ENCODE measurements at regions not wholly inside any gene's neighbourhood (a gene's known extent, or its start where the extent isn't known, plus 50 kb on each side); places are given as distances from the start of the nearest gene placed in this dataset.

DNA sequence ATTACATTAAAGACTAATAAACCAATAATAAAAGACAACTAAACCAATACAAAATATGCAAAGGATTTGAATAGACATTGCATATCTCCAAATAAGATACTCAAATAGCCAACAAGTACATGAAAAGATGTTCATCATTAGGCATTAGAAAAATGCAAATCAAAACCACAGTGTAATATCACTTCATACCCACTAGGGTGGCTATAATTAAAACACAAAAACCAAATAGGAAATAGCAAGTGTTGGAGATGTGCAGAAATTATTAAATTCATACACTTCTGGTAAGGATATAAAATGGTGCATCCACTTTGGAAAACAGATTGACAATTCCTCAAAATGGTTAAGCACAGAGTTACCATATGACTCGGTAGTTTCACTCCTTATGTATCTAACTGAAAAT is 860.8 kb upstream of the DIAPH2 start:
- H4K8ac ChIP-seq (ENCODE audit: low read length), result no peak overlapping the region
- H3K9ac ChIP-seq (ENCODE audit: low read length), result no peak overlapping the region
- H3K27ac ChIP-seq (ENCODE audit: low read length, poor library complexity, severe bottlenecking), result no peak overlapping the region
- no peak overlapping the region for H2AFZ ChIP-seq (ENCODE audit: low read depth, low read length)
- no peak overlapping the region for H3K18ac ChIP-seq (ENCODE audit: low read depth in 1 of 2, low read length in 2 of 2)
- no peaks in the 10 kb centered on the region for H3K4me1 ChIP-seq (ENCODE audit: control insufficient read depth, insufficient read depth, low read depth, low read length)
- no peak overlapping the region for H3K14ac ChIP-seq (ENCODE audit: low read length in 2 of 2)
- no peak overlapping the region for H2BK15ac ChIP-seq (ENCODE audit: low read depth, poor library complexity, severe bottlenecking)
- no peak for DNase-seq
- no peaks in the 10 kb centered on the region for H3K9me3 ChIP-seq (ENCODE audit: control insufficient read depth, low read length)
- no peak overlapping the region for H2BK5ac ChIP-seq (ENCODE audit: low read depth, low read length, poor library complexity, severe bottlenecking)
- peaks cover 0 to 3% of the 10 kb centered on the region in 2 experiments for H3K27me3 ChIP-seq (ENCODE audit: control insufficient read depth in 1 of 2, insufficient read depth in 1 of 2, low read length in 2 of 2)
- H4K91ac ChIP-seq (ENCODE audit: low read length), result no peak overlapping the region
- H2AK5ac ChIP-seq (ENCODE audit: low read length, severe bottlenecking), result no peak overlapping the region
- H3K4ac ChIP-seq (ENCODE audit: low read depth in 1 of 2, low read length in 2 of 2), result no peak overlapping the region
- H3K79me1 ChIP-seq (replicated peaks; ENCODE audit: low read length, poor library complexity, severe bottlenecking), result no peaks in the 10 kb centered on the region
- H2BK120ac ChIP-seq (ENCODE audit: low read depth, low read length), result no peak overlapping the region
- no peak overlapping the region for H3K23ac ChIP-seq (ENCODE audit: low read length in 2 of 2)
- WGBS, result no CpG with 5 or more reads among the region's 1 CpG
- no peak overlapping the region for H2BK12ac ChIP-seq (ENCODE audit: low read length in 2 of 2)
- no peak overlapping the region for H3K4me3 ChIP-seq (ENCODE audit: insufficient read depth in 1 of 2, low read depth in 1 of 2, low read length in 2 of 2)
- no peaks in the 10 kb centered on the region for H3K36me3 ChIP-seq (ENCODE audit: control insufficient read depth in 1 of 2, insufficient read depth in 2 of 2, low read depth in 1 of 2, low read length in 2 of 2)
- no peak overlapping the region for H3K4me2 ChIP-seq (ENCODE audit: low read length, poor library complexity, severe bottlenecking)

DNA sequence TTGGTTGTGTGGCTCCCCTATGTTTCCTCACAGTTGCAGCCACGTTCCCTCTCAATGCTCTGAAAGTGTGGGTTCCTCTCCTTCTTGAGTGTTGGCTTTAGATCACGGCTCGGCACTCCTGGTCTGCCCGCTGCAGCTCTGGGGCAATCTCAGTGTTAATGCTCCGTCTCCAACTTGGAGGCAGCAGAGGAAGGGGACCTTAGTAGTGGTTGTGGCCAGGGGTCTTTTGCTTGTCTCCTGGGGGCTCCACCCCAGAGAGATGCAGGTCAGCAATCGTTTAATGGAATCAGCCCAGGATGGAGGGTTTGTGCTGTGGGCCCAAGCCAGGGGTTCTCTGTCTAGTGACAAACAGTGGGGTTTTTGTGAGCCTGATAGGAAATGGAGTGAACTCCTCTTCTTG is 849.4 kb upstream of the DIAPH2 start:
- no peaks in the 10 kb centered on the region for H3K79me1 ChIP-seq (replicated peaks; ENCODE audit: low read length, poor library complexity, severe bottlenecking)
- no peak overlapping the region for H3K27ac ChIP-seq (ENCODE audit: low read length, poor library complexity, severe bottlenecking)
- H2AFZ ChIP-seq (ENCODE audit: low read depth, low read length), result no peak overlapping the region
- no peak overlapping the region for H2BK15ac ChIP-seq (ENCODE audit: low read depth, poor library complexity, severe bottlenecking)
- H3K23ac ChIP-seq (ENCODE audit: low read length in 2 of 2), result no peak overlapping the region
- no peak overlapping the region for H4K8ac ChIP-seq (ENCODE audit: low read length)
- no peak overlapping the region for H3K18ac ChIP-seq (ENCODE audit: low read depth in 1 of 2, low read length in 2 of 2)
- H2BK5ac ChIP-seq (ENCODE audit: low read depth, low read length, poor library complexity, severe bottlenecking), result no peak overlapping the region
- no peak for DNase-seq
- H3K4ac ChIP-seq (ENCODE audit: low read depth in 1 of 2, low read length in 2 of 2), result no peak overlapping the region
- no peak overlapping the region for H3K4me3 ChIP-seq (ENCODE audit: insufficient read depth in 1 of 2, low read depth in 1 of 2, low read length in 2 of 2)
- H3K9ac ChIP-seq (ENCODE audit: low read length), result no peak overlapping the region
- H3K36me3 ChIP-seq (ENCODE audit: control insufficient read depth in 1 of 2, insufficient read depth in 2 of 2, low read depth in 1 of 2, low read length in 2 of 2), result no peaks in the 10 kb centered on the region
- H3K4me1 ChIP-seq (ENCODE audit: control insufficient read depth, insufficient read depth, low read depth, low read length), result no peaks in the 10 kb centered on the region
- no peak overlapping the region for H3K14ac ChIP-seq (ENCODE audit: low read length in 2 of 2)
- H3K27me3 ChIP-seq (ENCODE audit: control insufficient read depth in 1 of 2, insufficient read depth in 1 of 2, low read length in 2 of 2), result peaks cover 0 to 9% of the 10 kb centered on the region in 2 experiments
- no peak overlapping the region for H4K91ac ChIP-seq (ENCODE audit: low read length)
- H2BK120ac ChIP-seq (ENCODE audit: low read depth, low read length), result no peak overlapping the region
- no peaks in the 10 kb centered on the region for H3K9me3 ChIP-seq (ENCODE audit: control insufficient read depth, low read length)
- no peak overlapping the region for H3K4me2 ChIP-seq (ENCODE audit: low read length, poor library complexity, severe bottlenecking)
- H2BK12ac ChIP-seq (ENCODE audit: low read length in 2 of 2), result no peak overlapping the region
- H2AK5ac ChIP-seq (ENCODE audit: low read length, severe bottlenecking), result no peak overlapping the region
- 90% methylated on average over 6 of the region's 6 CpGs for WGBS

DNA sequence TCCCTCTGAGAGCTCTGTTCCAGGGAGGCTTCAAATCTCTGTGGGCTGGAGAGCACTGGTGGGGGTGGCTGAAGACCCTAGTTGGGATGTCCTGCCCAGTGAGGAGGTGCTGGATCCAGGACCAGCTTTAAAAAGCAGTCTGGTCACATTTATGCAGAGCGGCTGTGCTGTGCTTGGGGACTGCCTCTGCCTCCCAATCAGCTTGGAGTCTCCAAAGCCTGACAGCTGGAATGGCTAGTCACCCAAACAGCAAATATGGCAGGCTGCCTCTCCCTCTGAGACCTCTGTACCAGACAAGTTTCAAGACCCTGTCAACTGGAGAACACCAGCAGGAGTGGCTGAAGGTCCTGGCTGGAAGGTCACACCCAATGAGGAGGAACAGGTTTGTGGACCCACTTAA is 848.1 kb upstream of the DIAPH2 start:
- peaks cover 0 to 9% of the 10 kb centered on the region in 2 experiments for H3K27me3 ChIP-seq (ENCODE audit: control insufficient read depth in 1 of 2, insufficient read depth in 1 of 2, low read length in 2 of 2)
- no peak overlapping the region for H4K91ac ChIP-seq (ENCODE audit: low read length)
- 100% methylated on average over 1 of the region's 1 CpG for WGBS

DNA sequence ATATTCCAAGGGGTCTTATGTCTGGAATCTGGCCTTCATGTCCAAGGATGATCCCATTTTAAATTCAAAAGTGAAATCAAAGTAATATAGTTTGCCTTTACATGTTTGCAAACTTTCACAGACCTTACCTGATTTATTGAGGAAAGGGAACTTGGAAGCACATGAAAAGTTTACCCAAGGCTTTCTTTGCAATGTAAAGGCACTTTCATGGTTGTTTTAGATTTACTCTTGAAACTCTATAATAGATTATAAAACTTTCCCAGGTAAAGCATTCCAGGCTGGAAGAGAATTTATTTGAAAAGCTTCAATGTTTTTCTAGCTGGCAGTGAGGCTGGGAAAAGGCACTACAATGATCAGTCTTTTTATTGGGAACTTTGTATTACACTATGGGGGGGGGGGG is 842.8 kb upstream of the DIAPH2 start:
- no peak overlapping the region for H4K8ac ChIP-seq (ENCODE audit: low read length)
- H2AFZ ChIP-seq (ENCODE audit: low read depth, low read length), result no peak overlapping the region
- H3K36me3 ChIP-seq (ENCODE audit: control insufficient read depth in 1 of 2, insufficient read depth in 2 of 2, low read depth in 1 of 2, low read length in 2 of 2), result no peaks in the 10 kb centered on the region
- H3K18ac ChIP-seq (ENCODE audit: low read depth in 1 of 2, low read length in 2 of 2), result no peak overlapping the region
- H3K79me1 ChIP-seq (replicated peaks; ENCODE audit: low read length, poor library complexity, severe bottlenecking), result no peaks in the 10 kb centered on the region
- H2BK120ac ChIP-seq (ENCODE audit: low read depth, low read length), result no peak overlapping the region
- H3K23ac ChIP-seq (ENCODE audit: low read length in 2 of 2), result no peak overlapping the region
- H3K27me3 ChIP-seq (ENCODE audit: control insufficient read depth in 1 of 2, insufficient read depth in 1 of 2, low read length in 2 of 2), result peaks cover 0 to 7% of the 10 kb centered on the region in 2 experiments
- no peak for DNase-seq
- H3K4ac ChIP-seq (ENCODE audit: low read depth in 1 of 2, low read length in 2 of 2), result no peak overlapping the region
- no peak overlapping the region for H3K14ac ChIP-seq (ENCODE audit: low read length in 2 of 2)
- no peak overlapping the region for H2BK5ac ChIP-seq (ENCODE audit: low read depth, low read length, poor library complexity, severe bottlenecking)
- no peaks in the 10 kb centered on the region for H3K4me1 ChIP-seq (ENCODE audit: control insufficient read depth, insufficient read depth, low read depth, low read length)
- no peak overlapping the region for H2BK15ac ChIP-seq (ENCODE audit: low read depth, poor library complexity, severe bottlenecking)
- H2AK5ac ChIP-seq (ENCODE audit: low read length, severe bottlenecking), result no peak overlapping the region
- H3K27ac ChIP-seq (ENCODE audit: low read length, poor library complexity, severe bottlenecking), result no peak overlapping the region
- no peak overlapping the region for H4K91ac ChIP-seq (ENCODE audit: low read length)
- H3K9me3 ChIP-seq (ENCODE audit: control insufficient read depth, low read length), result no peaks in the 10 kb centered on the region
- H2BK12ac ChIP-seq (ENCODE audit: low read length in 2 of 2), result no peak overlapping the region
- H3K9ac ChIP-seq (ENCODE audit: low read length), result no peak overlapping the region
- H3K4me3 ChIP-seq (ENCODE audit: insufficient read depth in 1 of 2, low read depth in 1 of 2, low read length in 2 of 2), result no peak overlapping the region
- H3K4me2 ChIP-seq (ENCODE audit: low read length, poor library complexity, severe bottlenecking), result no peak overlapping the region

More for the DNA sequence above, 848.1 kb upstream of the DIAPH2 start:
- H2BK120ac ChIP-seq (ENCODE audit: low read depth, low read length), result no peak overlapping the region
- DNase-seq, result no peak
- H3K9me3 ChIP-seq (ENCODE audit: control insufficient read depth, low read length), result no peaks in the 10 kb centered on the region
- no peak overlapping the region for H2BK12ac ChIP-seq (ENCODE audit: low read length in 2 of 2)
- H3K4me1 ChIP-seq (ENCODE audit: control insufficient read depth, insufficient read depth, low read depth, low read length), result no peaks in the 10 kb centered on the region
- no peak overlapping the region for H2BK5ac ChIP-seq (ENCODE audit: low read depth, low read length, poor library complexity, severe bottlenecking)
- no peak overlapping the region for H4K8ac ChIP-seq (ENCODE audit: low read length)
- no peak overlapping the region for H3K4ac ChIP-seq (ENCODE audit: low read depth in 1 of 2, low read length in 2 of 2)
- H2AFZ ChIP-seq (ENCODE audit: low read depth, low read length), result no peak overlapping the region
- no peak overlapping the region for H2AK5ac ChIP-seq (ENCODE audit: low read length, severe bottlenecking)
- no peaks in the 10 kb centered on the region for H3K79me1 ChIP-seq (replicated peaks; ENCODE audit: low read length, poor library complexity, severe bottlenecking)
- no peaks in the 10 kb centered on the region for H3K36me3 ChIP-seq (ENCODE audit: control insufficient read depth in 1 of 2, insufficient read depth in 2 of 2, low read depth in 1 of 2, low read length in 2 of 2)
- H3K14ac ChIP-seq (ENCODE audit: low read length in 2 of 2), result no peak overlapping the region
- no peak overlapping the region for H3K4me2 ChIP-seq (ENCODE audit: low read length, poor library complexity, severe bottlenecking)
- H3K4me3 ChIP-seq (ENCODE audit: insufficient read depth in 1 of 2, low read depth in 1 of 2, low read length in 2 of 2), result no peak overlapping the region
- no peak overlapping the region for H3K18ac ChIP-seq (ENCODE audit: low read depth in 1 of 2, low read length in 2 of 2)
- no peak overlapping the region for H3K23ac ChIP-seq (ENCODE audit: low read length in 2 of 2)
- no peak overlapping the region for H2BK15ac ChIP-seq (ENCODE audit: low read depth, poor library complexity, severe bottlenecking)
- H3K9ac ChIP-seq (ENCODE audit: low read length), result no peak overlapping the region
- no peak overlapping the region for H3K27ac ChIP-seq (ENCODE audit: low read length, poor library complexity, severe bottlenecking)

Measured in mesenchymal stem cell (in vitro differentiated cells and primary cell).